NB4 (cell line): ENCODE measurements at regions not wholly inside any gene's neighbourhood (a gene's known extent, or its start where the extent isn't known, plus 50 kb on each side); places are given as distances from the start of the nearest gene placed in this dataset.
"Not testable (repeated sequence)": the region's sequence is repeated elsewhere in the genome, so short reads cannot be mapped to it uniquely, and the experiment has no call there.

ENCODE experiments used
- DNase-seq: peaks from one replicate; pipeline ENCODE4 v3.0.0; 2010; ENCODE audit warnings: low read depth
- H3K4me3 ChIP-seq: one replicate; pipeline ENCODE4 v1.5.1; 2011; ENCODE audit warnings: mild to moderate bottlenecking, low read depth, low read length, moderate library complexity
- CTCF ChIP-seq: IDR thresholded peaks from one replicate; pipeline ENCODE4 v1.5.1; 2012; ENCODE audit warnings: low read depth, low read length
- MAX ChIP-seq: IDR thresholded peaks from 2 replicates; pipeline ENCODE4 v1.6.1; 2011; ENCODE audit warnings: low read depth, low read length
- MYC ChIP-seq: IDR thresholded peaks from 2 replicates; pipeline ENCODE4 v1.6.1; 2011; ENCODE audit warnings: low read depth, low read length
- POLR2A ChIP-seq: IDR thresholded peaks from 2 replicates; pipeline ENCODE4 v1.6.1; 2011; ENCODE audit warnings: mild to moderate bottlenecking; ENCODE audit not compliant: insufficient read length; ENCODE audit errors: extremely low read depth

DNA sequence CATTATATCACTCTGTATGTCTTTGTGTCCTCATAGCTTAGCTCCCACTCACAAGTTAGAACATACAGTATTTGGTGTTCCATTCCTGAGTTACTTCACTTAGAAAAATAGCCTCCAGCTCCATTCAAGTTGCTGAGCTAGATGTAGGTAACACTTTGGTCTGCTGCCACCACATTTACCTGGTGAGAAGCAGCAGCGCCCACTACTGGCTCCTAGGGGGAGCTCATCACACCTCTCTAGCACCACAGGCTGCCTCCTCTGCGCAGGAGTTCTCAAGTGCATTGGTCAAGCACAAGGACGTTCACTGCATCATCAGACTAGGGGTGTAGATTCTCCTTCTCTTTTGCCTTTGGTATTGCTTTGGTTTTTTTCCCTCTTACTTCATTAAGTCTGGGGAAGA lies 530.9 kb upstream of the AUTS2 start:
- peak; percentile 48 for DNase-seq
- H3K4me3 ChIP-seq: no peak overlapping the region
- TF ChIP-seq CTCF (peak; percentile 67), POLR2A (no peak)

DNA sequence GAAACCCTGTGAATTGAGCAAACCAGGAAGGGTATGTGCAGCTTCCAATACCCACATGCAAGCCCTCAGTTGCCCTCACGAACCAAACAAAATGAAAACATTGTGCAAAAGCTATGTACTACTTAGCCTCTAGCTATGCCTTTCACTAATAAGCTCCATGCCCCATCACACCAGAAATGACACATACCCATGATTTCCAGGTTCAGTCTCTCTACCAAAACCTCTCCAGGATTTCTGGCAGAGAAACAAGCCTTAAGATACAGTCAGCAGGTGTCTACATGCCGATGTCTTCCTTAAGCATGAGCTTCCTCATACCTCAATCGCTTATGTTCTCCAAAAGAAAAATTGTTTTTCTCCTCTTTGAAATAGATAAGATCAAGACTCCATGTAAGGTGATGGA lies 527.8 kb upstream of the AUTS2 start:
- no peak for DNase-seq
- TF ChIP-seq MAX (no peak), CTCF (no peak), POLR2A (no peak), MYC (no peak)

DNA sequence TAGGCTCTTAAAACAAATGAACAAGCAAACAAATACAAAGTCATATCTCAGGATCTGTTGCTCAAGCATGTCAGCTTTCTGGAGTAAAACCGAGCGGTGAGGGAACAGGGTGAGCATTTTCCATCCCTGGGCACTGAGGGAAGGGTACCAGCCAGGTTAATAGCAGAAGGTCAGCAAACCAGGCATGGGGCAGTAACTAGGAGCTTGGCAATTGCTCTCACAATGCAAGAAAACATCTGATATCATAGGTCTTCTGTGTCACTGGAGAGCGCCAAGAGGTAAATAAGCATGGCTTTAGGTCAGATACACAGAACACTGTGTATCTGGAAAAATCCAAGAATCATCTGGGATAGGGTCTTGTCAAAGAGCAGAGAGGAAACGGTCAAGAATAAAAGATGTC lies 521.7 kb upstream of the AUTS2 start:
- no peak for TF ChIP-seq CTCF
- no peak for TF ChIP-seq MYC
- TF ChIP-seq MAX: no peak
- no peak for TF ChIP-seq POLR2A
- H3K4me3 ChIP-seq: no peak overlapping the region
- DNase-seq: no peak

More for the DNA sequence above, 527.8 kb upstream of the AUTS2 start:
- no peak overlapping the region for H3K4me3 ChIP-seq

- TF ChIP-seq CTCF (no peak), MYC (no peak), POLR2A (no peak), MAX (0 out of 2 replicates have a peak, but pooled peaks have one; percentile 19)
- H3K4me3 ChIP-seq: no peak overlapping the region
- DNase-seq: no peak
Measured at GRCh38 chr7:69078997-69079769, 519.1 kb upstream of the AUTS2 start.

- not testable (repeated sequence) for DNase-seq, H3K4me3 ChIP-seq
Measured at GRCh38 chr7:69087281-69087680, 511.0 kb upstream of the AUTS2 start.

- TF ChIP-seq MAX (no peak), CTCF (no peak), POLR2A (no peak), MYC (no peak)
- DNase-seq: no peak
- H3K4me3 ChIP-seq: no peak overlapping the region
Measured at GRCh38 chr7:69088185-69088584, 510.1 kb upstream of the AUTS2 start.
